Glomerular visceral epithelial cell (primary cell): ENCODE measurements at regions not wholly inside any gene's neighbourhood (a gene's known extent, or its start where the extent isn't known, plus 50 kb on each side); places are given as distances from the start of the nearest gene placed in this dataset.
"Not testable (repeated sequence)": the region's sequence is repeated elsewhere in the genome, so short reads cannot be mapped to it uniquely, and the experiment has no call there.

Source experiments
- DNase-seq: peaks from one replicate; pipeline ENCODE4 v3.0.0-alpha.2; 2016; ENCODE audit errors: extremely low spot score

DNA sequence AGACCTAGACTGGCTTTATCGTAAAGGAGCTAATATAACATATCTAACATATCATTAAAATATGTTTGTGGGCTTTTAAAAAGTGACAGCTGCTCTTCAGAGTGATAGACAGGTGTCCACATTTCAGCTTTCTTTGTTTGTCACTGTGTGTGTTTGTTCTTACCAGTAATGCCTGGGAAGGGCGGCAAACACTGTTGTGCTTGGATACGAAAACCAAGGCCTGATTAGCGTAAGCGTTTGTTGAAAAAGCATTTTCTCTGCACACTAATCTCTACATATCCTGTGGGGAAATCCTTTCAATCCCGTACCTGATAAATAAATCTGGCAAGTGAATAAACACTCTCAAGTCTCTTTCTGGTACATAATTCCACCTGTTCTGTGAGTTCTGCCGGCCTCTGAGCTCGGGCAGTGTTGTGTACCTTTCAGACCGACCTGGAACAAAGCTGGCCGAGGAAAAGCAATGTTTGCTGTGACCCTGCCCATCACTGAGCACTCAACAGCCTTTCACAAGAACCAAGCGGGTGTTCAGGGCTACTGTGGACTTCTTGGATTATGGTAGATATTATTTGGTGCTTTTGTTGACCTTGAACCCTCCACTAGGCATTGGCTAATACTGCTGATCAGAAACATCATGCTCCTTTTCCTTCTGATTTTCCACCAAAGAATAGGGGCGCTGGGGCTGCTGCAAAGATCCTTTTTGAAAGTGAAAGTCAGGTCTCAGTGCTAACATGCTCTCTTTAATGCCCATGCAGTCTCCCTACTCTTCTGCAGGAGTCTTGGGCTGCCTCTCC lies 100.4 kb downstream of the CD83 start:
- DNase-seq: no peak

DNA sequence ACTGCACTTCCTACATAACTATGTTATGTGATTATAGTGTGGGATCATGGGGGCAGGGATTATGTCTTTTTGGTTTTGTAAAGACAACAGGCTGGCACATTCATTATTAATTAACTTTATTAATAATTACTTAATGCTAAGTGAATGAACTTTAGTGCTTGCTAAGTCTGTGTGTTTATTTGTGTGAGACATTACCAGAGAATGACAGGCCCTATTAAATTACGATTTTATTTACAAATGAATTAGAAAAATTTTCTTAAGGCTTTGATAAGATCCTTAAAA lies 100.9 kb downstream of the CD83 start:
- DNase-seq: no peak

DNA sequence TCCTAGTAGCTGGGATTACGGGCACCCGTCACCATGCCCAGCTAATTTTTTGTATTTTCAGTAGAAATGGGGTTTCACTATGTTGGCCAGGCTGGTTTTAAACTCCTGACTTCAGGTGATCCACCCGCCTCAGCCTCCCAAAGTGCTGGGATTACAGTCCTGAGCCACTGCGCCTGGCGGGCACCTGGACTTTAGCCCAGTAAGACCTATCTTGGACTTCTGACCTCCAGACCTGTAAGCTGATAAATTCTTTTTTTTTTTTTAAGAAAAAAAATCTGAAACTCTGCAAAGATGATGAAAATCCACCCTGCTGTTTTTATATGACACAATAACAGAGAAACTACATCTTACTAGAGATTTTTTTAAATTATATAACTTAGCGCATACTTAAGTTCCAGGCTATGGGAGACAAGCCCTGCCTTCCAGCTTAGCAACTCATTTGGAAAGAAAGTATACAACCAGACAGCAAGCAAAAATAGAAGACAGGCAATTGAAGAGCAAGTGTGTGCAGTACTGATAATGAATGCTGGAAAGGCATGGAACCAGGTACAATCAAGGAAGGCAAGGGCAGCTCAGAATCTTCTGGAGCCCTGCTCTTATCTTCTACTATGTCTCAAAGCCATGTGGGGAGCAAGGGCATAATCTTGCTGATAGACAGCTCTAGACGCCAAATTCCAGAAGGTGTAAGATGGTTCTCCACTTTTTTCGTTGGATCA lies 104.2 kb downstream of the CD83 start:
- no peak for DNase-seq

DNA sequence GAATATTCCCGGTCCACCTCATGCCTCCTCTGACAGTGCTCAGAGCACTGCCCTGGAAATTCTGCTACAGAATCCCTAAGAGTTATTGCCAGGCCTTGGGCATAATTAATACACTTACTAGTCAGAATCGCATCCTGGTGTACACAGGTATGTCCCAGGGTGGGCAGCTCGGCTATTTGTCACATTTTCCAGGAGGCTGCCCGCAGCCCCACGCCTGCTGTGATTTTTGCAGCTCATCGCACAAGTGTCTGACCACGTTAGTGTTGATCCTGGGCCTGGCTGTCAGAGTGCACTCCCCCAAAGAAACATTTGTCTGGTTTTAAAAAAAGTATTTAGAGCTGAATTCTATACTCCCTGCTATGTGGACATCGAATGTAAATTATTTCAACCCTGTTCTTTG lies 105.4 kb downstream of the CD83 start:
- DNase-seq: no peak

- DNase-seq: no peak
Observed at GRCh38 chr6:14224359-14225103, 107.0 kb downstream of the CD83 start.

DNA sequence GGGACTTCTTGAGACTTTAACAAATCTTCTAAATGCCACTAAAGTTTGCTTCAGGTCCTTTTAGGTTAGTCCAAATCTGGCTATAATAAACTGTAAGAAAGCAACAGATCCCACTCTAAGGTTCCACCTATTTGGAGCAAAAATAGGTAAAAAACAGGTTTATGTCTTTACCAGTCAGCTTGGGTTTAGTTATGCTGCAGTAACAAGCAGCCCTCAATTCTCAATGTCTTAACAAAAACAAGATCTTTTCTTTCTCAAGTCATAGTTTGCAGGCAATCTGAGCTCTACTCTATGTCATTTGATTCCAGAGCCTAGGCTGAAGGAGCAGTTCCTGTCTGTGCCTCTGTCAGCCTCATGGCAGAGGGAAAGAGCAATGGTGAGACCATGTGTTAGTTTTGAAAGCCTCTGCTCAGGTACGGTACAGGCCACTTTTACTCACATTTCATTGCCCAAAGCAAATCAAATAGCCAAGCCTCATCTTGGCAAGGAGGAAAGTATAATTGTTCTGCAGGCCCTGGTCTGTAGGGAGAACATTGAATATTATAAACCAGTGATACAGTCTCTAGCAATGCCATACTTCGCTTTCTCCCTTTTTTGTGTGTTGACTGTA lies 108.6 kb downstream of the CD83 start:
- DNase-seq: no peak

DNA sequence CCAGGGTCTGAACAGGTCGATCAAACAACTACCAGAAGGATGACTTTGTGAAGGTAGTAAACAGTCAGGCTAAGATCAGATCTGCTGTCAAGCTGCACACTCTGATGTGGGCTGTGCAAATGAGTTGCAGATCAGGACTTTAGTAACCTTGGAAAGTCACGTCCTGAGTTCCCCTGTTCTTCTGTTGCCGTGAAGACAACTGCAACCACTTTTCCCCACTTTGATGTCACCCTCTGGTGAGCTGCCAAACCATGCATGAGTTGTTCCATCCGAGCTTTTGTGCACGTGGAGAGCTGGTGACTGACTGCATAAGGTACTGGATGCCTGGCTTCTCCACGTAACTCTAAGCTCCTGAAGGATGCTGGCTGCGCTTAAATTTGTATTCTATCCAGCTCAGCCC lies 111.0 kb downstream of the CD83 start:
- peak; percentile 78 for DNase-seq

DNA sequence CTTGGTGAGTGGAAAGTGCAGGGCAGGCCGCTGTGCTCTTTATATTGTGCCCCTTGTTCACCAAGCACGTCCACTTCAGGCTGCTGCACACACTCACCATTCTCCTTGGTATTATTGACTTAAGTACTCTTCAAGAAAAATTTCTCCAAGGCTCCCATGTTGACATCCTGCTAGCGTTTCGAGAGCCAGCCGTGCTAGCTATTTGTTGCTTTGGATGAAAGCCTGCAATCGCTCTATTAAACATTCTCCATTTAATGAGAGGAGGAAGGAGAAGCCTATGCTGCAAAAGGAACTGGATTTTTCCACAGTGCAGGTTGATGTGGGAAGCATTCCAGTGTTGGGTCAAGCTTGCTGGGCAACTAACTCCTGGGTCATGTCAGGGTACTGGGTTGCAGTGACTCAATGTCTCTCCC lies 113.5 kb downstream of the CD83 start:
- no peak for DNase-seq

- no peak for DNase-seq
Observed at GRCh38 chr6:14231501-14232280, 114.1 kb downstream of the CD83 start.

DNA sequence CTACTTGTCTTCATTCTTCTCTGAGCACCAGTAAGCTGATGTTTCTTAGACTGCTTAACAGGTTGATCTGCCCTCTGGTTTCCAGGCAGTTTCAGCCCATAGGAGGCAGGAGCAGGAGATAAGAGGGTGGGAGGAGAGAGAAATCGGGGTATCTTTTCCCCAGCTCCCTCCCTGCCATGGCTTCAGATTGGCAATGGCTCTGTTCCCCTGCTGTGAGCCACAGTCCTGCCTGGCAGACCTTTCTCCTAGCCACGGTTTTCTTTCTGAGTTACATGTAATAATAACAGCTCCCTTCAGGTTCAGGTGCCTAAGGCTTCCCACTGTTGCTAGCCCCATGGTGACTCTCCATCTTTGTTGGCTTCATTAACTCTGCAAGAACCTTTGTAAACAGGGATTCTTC lies 115.3 kb downstream of the CD83 start:
- DNase-seq: no peak

DNA sequence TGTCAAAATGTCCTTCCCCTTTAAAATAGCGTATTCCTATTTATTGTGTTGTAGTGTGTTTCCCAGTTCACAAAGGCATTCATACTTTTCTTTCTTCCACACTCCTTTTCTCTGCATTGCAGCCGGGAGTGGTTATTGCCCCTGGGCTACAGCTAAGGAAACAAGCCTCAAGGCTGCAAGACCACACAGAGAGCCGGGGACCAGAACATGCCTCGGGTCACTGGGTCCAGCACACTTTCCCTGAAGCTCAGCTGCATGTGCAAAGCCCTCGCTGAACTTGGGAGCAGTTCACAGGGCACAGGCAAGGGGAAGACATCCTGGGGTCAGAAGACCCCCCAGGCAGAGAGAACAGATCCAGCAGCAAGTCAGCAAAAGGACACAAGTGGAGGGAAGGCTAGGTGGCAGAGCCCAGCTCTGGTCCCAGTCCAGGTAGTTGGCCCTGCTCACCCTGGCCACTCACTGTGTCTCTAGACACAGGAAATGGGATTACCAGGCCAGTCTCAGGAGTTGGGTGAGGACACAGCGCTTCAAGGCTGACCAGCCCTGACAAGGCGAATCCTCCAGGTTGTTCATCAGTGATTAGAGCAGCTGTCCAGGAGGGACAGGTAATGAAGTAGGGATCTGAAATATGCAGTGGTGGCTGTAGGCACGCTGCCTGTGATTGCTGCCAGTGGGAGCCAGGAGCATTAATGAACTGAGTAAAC lies 118.2 kb downstream of the CD83 start:
- DNase-seq: no peak

DNA sequence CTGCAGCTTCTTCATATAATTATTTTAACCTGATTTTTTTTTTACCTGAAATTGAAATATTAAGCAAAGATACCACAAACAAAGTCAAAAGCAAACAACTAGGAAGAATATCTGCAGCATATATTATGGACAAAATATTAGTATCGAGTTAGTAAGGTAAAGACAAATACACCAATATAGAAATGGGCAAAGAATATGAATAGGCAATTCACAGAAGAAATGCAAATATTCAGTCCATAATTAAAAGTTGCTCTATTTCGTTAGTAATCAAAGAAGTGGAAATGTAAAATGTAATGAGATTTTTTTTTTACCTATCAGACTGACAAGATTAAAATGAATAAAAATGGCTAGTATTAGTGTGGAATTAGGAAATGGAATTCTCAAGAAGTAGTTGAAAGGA lies 121.5 kb downstream of the CD83 start:
- DNase-seq: no peak

DNA sequence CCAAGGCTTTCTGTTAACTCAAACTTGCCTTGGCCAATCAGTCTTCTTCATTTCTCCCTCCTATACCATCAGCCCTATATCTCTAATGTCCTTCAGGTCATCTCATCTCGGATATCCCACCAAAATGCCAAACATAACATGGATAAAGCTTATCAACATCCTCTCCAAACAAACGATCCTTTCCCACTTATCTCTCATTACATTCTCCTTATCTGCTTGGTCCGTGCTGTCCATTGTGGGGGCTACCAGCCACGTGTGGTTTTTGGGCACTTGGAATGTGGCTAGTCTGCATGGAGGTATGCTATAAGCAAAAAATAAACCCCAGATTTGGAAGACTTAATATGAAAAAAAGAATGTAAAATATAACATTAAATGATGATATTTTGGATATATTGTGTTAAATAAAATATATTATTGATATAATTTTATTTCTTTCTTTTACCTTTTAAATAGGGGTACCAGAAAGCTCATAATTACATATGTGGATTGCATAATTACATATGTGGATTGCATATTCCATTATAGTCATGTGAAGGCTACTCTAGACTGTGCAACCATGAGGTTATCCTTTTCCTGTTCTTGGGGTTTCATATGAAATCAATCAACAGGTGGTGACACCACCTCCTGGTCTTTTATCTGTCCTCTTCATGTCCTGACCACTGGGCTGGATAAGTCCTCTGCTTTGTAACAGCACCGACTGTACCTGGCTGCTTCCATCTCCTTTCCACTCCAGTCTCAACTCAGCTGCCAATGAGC lies 123.0 kb downstream of the CD83 start:
- no peak for DNase-seq

GRCh38 chr6:14241255-14242070 lies 123.9 kb downstream of the CD83 start:
- no peak for DNase-seq

- not testable (repeated sequence) for DNase-seq
Observed at GRCh38 chr6:14242912-14243311, 125.3 kb downstream of the CD83 start.

DNA sequence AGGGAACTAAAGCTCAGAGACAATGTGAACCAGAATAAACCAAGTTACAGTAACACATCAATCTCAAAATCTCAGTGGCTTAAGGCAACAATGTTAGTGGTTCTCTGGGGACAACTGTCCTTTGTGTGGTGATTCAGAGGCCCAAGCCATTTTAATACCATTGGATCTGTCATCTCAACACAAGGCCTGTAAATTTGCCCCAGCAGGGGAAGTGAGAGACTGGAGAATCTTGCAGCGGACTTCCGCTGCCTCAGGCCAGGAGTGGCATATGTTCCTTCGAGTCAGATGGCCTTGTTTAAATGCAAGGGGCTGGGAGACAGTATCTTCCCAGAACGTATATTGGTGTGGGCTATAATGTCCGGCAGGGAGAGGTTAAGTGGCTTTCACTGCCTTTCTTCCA lies 126.0 kb downstream of the CD83 start:
- no peak for DNase-seq

- no peak for DNase-seq
Observed at GRCh38 chr6:14246876-14247275, 129.3 kb downstream of the CD83 start.

DNA sequence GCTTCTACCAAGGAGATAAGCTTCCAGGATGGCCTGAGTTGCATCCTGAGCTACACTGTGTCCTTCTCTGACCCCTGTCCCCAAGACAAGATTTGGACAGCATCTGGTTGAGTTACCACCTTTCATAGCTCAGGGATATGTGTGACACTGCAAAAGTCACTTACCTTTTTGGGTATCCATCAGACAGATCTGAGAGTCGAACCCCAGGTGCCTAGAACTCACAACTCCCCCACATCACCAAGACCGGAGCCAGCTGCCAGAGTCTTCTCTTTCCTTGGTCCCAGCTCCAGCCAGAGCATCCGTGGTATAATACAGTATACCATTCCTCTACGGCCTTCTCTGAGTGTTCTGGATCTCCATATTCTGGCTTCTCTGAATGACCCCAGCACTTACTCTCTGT lies 133.0 kb downstream of the CD83 start:
- no peak for DNase-seq

DNA sequence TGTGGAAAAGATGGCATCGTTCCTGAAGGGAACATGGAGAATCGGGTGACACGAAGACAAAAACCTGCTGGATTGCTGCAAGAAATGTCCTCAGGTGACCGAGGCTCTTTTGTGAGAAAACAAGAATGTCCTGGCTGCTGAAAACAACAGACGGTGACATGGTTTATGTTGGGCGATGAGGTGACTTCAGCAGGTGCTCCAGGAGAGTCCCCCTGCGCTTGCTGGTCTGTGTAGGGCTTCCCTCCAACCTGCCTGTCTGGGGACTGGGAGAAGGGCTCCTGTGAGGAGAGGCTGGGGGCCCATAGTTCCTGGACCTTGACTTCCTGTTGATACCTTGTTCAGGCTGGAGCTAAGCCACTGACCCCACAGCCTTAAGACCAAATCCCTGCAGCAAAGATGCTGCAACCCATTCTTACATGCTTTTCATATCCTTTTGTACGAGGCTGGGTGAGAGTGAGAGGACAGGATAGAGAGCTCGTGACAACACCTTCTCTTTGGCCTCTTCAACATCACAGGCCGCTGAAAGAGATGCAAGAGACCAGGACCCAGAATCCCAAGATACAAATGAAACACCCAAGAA lies 134.8 kb downstream of the CD83 start:
- no peak for DNase-seq
